Brain microvascular endothelial cell (primary cell): ENCODE measurements at regions not wholly inside any gene's neighbourhood (a gene's known extent, or its start where the extent isn't known, plus 50 kb on each side); places are given as distances from the start of the nearest gene placed in this dataset.

Experiments used
- DNase-seq: peaks from one replicate; pipeline ENCODE4 v3.0.0-alpha.2; 2020
- H3K27ac ChIP-seq: fragments of 250-450 bp; sonication (Bioruptor Pico); 2 replicates; pipeline ENCODE4 v1.5.1; 2020; ENCODE audit warnings: mild to moderate bottlenecking, moderate library complexity
- H3K27me3 ChIP-seq: fragments of 250-450 bp; sonication (Bioruptor Pico); replicated peaks from 2 replicates; pipeline ENCODE4 v1.5.1; 2020; ENCODE audit warnings: mild to moderate bottlenecking
- H3K36me3 ChIP-seq: fragments of 250-450 bp; sonication (Bioruptor Pico); replicated peaks from 2 replicates; pipeline ENCODE4 v1.5.1; 2020; ENCODE audit warnings: mild to moderate bottlenecking
- H3K4me3 ChIP-seq: 2 replicates; pipeline ENCODE4 v1.5.1; 2011; ENCODE audit warnings: low read depth, mild to moderate bottlenecking, control low read depth, low read length, moderate library complexity
- CTCF ChIP-seq: IDR thresholded peaks from 2 replicates; pipeline ENCODE4 v1.5.1; 2011; ENCODE audit warnings: low read depth, mild to moderate bottlenecking, moderate library complexity, low read length, control low read depth, inconsistent platforms; ENCODE audit errors: missing control alignments
- in situ Hi-C: cut with HindIII; loops from 2 replicates; pipeline ENCODE4 v1.10.0; 2017; ENCODE audit warnings: low sequenced_read_pairs, low pct_ligation_motif_present

DNA sequence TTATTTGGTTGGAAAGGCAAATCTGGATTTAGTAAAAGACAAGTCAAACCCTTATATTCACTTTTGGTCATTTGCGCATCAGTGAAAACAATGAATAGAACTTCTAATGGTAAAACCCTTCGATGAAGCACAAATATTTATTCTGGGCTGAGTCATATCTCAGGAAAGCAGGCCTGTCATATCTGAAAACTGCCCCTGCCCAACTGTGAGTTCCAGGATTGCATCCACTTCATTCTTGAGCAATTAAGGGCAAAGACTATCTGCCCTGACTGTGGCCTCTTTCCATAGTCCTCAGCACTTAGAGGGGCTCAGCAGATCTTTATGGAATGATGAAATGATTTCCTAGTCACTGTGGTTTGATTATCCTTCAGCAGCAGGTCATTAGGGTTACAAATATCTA, 795.2 kb upstream of the ID2 start:
- Histone ChIP-seq H3K36me3 (no peaks in the 10 kb centered on the region), H3K27ac (no peak overlapping the region), H3K4me3 (no peak overlapping the region), H3K27me3 (no peaks in the 10 kb centered on the region)
- DNase-seq: peak; percentile 14
- no peak for TF ChIP-seq CTCF
- in situ Hi-C loops: no loop called here

GRCh38 chr2:7887441-7887840, 794.4 kb upstream of the ID2 start:
- in situ Hi-C loops: no loop called here
- TF ChIP-seq CTCF: no peak
- no peak for DNase-seq
- no peak overlapping the region for H3K4me3 ChIP-seq
- no peaks in the 10 kb centered on the region for H3K27me3 ChIP-seq
- no peak overlapping the region for H3K27ac ChIP-seq
- no peaks in the 10 kb centered on the region for H3K36me3 ChIP-seq

- H3K27me3 ChIP-seq: no peaks in the 10 kb centered on the region
- no peak for DNase-seq
- no peak overlapping the region for H3K4me3 ChIP-seq
- TF ChIP-seq CTCF: no peak
- H3K36me3 ChIP-seq: no peaks in the 10 kb centered on the region
- in situ Hi-C loops: no loop called here
- no peak overlapping the region for H3K27ac ChIP-seq
These were observed 793.0 kb upstream of the ID2 start for GRCh38 chr2:7888876-7889275.

GRCh38 chr2:7891312-7891711, 790.5 kb upstream of the ID2 start:
- H3K4me3 ChIP-seq: no peak overlapping the region
- in situ Hi-C loops: no loop called here

DNA sequence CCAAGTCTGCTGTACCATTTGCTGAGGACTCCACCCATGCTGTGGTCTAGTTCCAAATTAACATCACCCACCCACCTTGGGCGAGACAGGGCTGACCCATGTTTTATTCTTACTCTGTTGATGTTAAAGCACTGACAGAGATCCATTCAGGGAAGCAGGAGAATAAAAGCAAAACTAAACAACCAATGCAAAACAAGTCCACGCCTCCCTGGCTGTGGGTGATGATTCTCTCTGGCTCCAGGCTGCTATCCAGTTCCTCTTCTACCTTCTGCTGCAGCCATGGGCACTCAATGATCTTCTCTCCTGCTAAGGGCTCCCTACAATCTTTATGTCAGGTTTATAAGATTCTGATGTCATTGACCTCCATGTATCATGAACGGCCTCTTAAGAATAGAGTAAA, 786.6 kb upstream of the ID2 start:
- no peak for TF ChIP-seq CTCF
- H3K27me3 ChIP-seq: no peaks in the 10 kb centered on the region
- no peaks in the 10 kb centered on the region for H3K36me3 ChIP-seq
- no peak overlapping the region for H3K27ac ChIP-seq
- no peak overlapping the region for H3K4me3 ChIP-seq
- in situ Hi-C loops: no loop called here
- no peak for DNase-seq

More at GRCh38 chr2:7891312-7891711, 790.5 kb upstream of the ID2 start:
- H3K36me3 ChIP-seq: no peaks in the 10 kb centered on the region
- TF ChIP-seq CTCF: no peak
- DNase-seq: no peak
- no peaks in the 10 kb centered on the region for H3K27me3 ChIP-seq
- H3K27ac ChIP-seq: no peak overlapping the region

DNA sequence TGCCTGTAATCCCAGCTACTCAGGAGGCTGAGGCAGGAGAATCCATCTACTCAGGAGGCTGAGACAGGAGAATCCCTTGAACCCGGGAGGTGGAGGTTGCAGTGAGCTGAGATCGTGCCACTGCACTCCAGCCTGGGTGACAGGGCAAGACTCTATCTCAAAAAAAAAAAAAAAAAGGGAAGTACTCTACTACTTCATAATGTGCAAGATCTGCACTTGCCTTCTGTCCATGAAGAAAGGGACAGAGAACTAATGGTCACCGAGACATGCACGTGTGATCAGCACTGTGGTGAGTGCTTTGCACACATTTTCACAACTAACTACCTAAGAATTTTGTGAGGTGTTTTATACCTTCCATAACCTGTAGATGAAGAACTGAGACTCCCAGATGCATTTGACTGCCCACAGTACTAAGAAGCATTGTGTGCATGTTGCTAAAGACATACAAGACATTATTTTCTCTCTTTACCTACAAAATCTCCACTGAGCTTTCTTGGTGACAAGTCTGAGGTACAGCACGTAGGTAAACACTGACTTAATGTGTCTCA, 784.8 kb upstream of the ID2 start:
- no peak for DNase-seq
- Histone ChIP-seq H3K4me3 (no peak overlapping the region), H3K36me3 (no peaks in the 10 kb centered on the region), H3K27ac (no peak overlapping the region), H3K27me3 (no peaks in the 10 kb centered on the region)
- TF ChIP-seq CTCF: no peak
- in situ Hi-C loops: no loop called here
